ENCODE measurements at regions not wholly inside any gene's neighbourhood (a gene's known extent, or its start where the extent isn't known, plus 50 kb on each side); places are given as distances from the start of the nearest gene placed in this dataset.

GRCh38 chr18:24771300-24771699 lies 310.9 kb downstream of the HRH4 start:
- DNase-seq (ENCODE audit: low read depth), result no peak
- no peak overlapping the region for H3K4me3 ChIP-seq (ENCODE audit: low read depth, low read length)
- TF ChIP-seq CTCF (IDR thresholded peaks at IDR 0.05; ENCODE audit: insufficient read depth, low read length, severe bottlenecking), result no peak
- no peak for FAIRE-seq
- no peaks in the 10 kb centered on the region for H3K36me3 ChIP-seq (ENCODE audit: control insufficient read depth, insufficient read depth, low read length)
- H3K27me3 ChIP-seq (ENCODE audit: control insufficient read depth, insufficient read depth, low read length), result no peaks in the 10 kb centered on the region

- Histone ChIP-seq H3K36me3 (ENCODE audit: control insufficient read depth, insufficient read depth, low read length) (no peaks in the 10 kb centered on the region), H3K27me3 (ENCODE audit: control insufficient read depth, insufficient read depth, low read length) (no peaks in the 10 kb centered on the region), H3K4me3 (ENCODE audit: low read depth, low read length) (no peak overlapping the region)
- TF ChIP-seq CTCF (IDR thresholded peaks at IDR 0.05; ENCODE audit: insufficient read depth, low read length, severe bottlenecking), result no peak
- no peak for DNase-seq (ENCODE audit: low read depth)
- FAIRE-seq, result no peak
Measured at GRCh38 chr18:24773101-24773500, 312.7 kb downstream of the HRH4 start.

GRCh38 chr18:24776019-24776418 lies 315.6 kb downstream of the HRH4 start:
- H3K27me3 ChIP-seq (ENCODE audit: control insufficient read depth, insufficient read depth, low read length), result no peaks in the 10 kb centered on the region
- no peaks in the 10 kb centered on the region for H3K36me3 ChIP-seq (ENCODE audit: control insufficient read depth, insufficient read depth, low read length)
- H3K4me3 ChIP-seq (ENCODE audit: low read depth, low read length), result no peak overlapping the region
- FAIRE-seq (no peak), DNase-seq (ENCODE audit: low read depth) (no peak)
- no peak for TF ChIP-seq CTCF (IDR thresholded peaks at IDR 0.05; ENCODE audit: insufficient read depth, low read length, severe bottlenecking)

GRCh38 chr18:24778810-24779418 lies 318.5 kb downstream of the HRH4 start:
- DNase-seq (ENCODE audit: low read depth), result no peak
- TF ChIP-seq CTCF (IDR thresholded peaks at IDR 0.05; ENCODE audit: insufficient read depth, low read length, severe bottlenecking), result no peak
- Histone ChIP-seq H3K36me3 (ENCODE audit: control insufficient read depth, insufficient read depth, low read length) (no peaks in the 10 kb centered on the region), H3K27me3 (ENCODE audit: control insufficient read depth, insufficient read depth, low read length) (no peaks in the 10 kb centered on the region), H3K4me3 (ENCODE audit: low read depth, low read length) (no peak overlapping the region)
- no peak for FAIRE-seq

- DNase-seq (ENCODE audit: low read depth), result no peak
- Histone ChIP-seq H3K4me3 (ENCODE audit: low read depth, low read length) (no peak overlapping the region), H3K36me3 (ENCODE audit: control insufficient read depth, insufficient read depth, low read length) (no peaks in the 10 kb centered on the region), H3K27me3 (ENCODE audit: control insufficient read depth, insufficient read depth, low read length) (no peaks in the 10 kb centered on the region)
- FAIRE-seq, result no peak
- no peak for TF ChIP-seq CTCF (IDR thresholded peaks at IDR 0.05; ENCODE audit: insufficient read depth, low read length, severe bottlenecking)
Measured at GRCh38 chr18:24782566-24782965, 322.1 kb downstream of the HRH4 start.

GRCh38 chr18:24785019-24785418 lies 324.6 kb downstream of the HRH4 start:
- no peaks in the 10 kb centered on the region for H3K36me3 ChIP-seq (ENCODE audit: control insufficient read depth, insufficient read depth, low read length)
- no peak for TF ChIP-seq CTCF (IDR thresholded peaks at IDR 0.05; ENCODE audit: insufficient read depth, low read length, severe bottlenecking)
- FAIRE-seq, result peak; percentile 60
- DNase-seq (ENCODE audit: low read depth), result no peak
- no peaks in the 10 kb centered on the region for H3K27me3 ChIP-seq (ENCODE audit: control insufficient read depth, insufficient read depth, low read length)
- H3K4me3 ChIP-seq (ENCODE audit: low read depth, low read length), result no peak overlapping the region
